HEK293 (cell line): ENCODE measurements at regions not wholly inside any gene's neighbourhood (a gene's known extent, or its start where the extent isn't known, plus 50 kb on each side); places are given as distances from the start of the nearest gene placed in this dataset.

Experiments used
- CTCF ChIA-PET: fragments of 350-600 bp; formaldehyde crosslinking; extraction: SDS; loops from one replicate; lab custom pipeline; 2021; ENCODE audit warnings: antibody characterized with exemption; lab: Yijun Ruan, JAX
- POLR2A ChIA-PET: fragments of 300-600 bp; formaldehyde crosslinking; extraction: SDS; loops from one replicate; lab custom pipeline; 2020; ENCODE audit warnings: antibody characterized with exemption, inconsistent platforms; lab: Yijun Ruan, JAX
- H3K27ac ChIP-seq: fragments of 200-500 bp; sonication (Bioruptor generic); 2 replicates; pipeline ENCODE4 v1.5.1; 2014; ENCODE audit warnings: low read depth, low read length, control low read depth, inconsistent platforms; ENCODE audit errors: extremely low read depth
- H3K36me3 ChIP-seq, 2 experiments: fragments of 200-500 bp in 1 of 2; sonication (Bioruptor generic) in 1 of 2; 1 replicate in 1 of 2; 2 replicates in 1 of 2; pipeline ENCODE4 v1.5.1; 2014 to 2017; ENCODE audit warnings: inconsistent platforms in 2 of 2, low read length in 2 of 2; ENCODE audit not compliant: control insufficient read depth in 2 of 2, insufficient read depth in 1 of 2
- H3K4me1 ChIP-seq: fragments of 200-500 bp; sonication (Bioruptor generic); 2 replicates; pipeline ENCODE4 v1.5.1; 2014; ENCODE audit warnings: mild to moderate bottlenecking, low read length, inconsistent platforms; ENCODE audit not compliant: control insufficient read depth, insufficient read depth
- H3K4me3 ChIP-seq: 2 replicates; pipeline ENCODE4 v1.5.1; 2011; ENCODE audit warnings: low read depth, mild to moderate bottlenecking, control low read depth, low read length, moderate library complexity
- H3K9me3 ChIP-seq: fragments of 200-500 bp; sonication (Bioruptor generic); 2 replicates; pipeline ENCODE4 v1.5.1; 2014; ENCODE audit warnings: low read depth, low read length, inconsistent platforms; ENCODE audit not compliant: control insufficient read depth, insufficient read depth
- BCL11B ChIP-seq: fragments of 450-650 bp; formaldehyde crosslinking; IDR thresholded peaks from 2 replicates; pipeline ENCODE4 v1.5.1; 2016; ENCODE audit warnings: low read depth, missing biosample characterization, missing genetic modification characterization
- FEZF1 ChIP-seq: fragments of 450-650 bp; formaldehyde crosslinking; IDR thresholded peaks from 2 replicates; pipeline ENCODE4 v1.5.1; 2016; ENCODE audit warnings: missing biosample characterization, missing genetic modification characterization
- PRDM1 ChIP-seq: fragments of 450-650 bp; formaldehyde crosslinking; IDR thresholded peaks from 2 replicates; pipeline ENCODE4; 2016; ENCODE audit warnings: missing biosample characterization, missing genetic modification characterization
- SP2 ChIP-seq: fragments of 450-650 bp; formaldehyde crosslinking; IDR thresholded peaks from 2 replicates; pipeline ENCODE4 v1.5.1; 2016; ENCODE audit warnings: missing biosample characterization, missing genetic modification characterization
- ZBTB20 ChIP-seq: fragments of 450-650 bp; formaldehyde crosslinking; IDR thresholded peaks from 2 replicates; pipeline ENCODE4 v1.5.1; 2016; ENCODE audit warnings: missing biosample characterization, missing genetic modification characterization
- ZNF132 ChIP-seq: fragments of 450-650 bp; formaldehyde crosslinking; IDR thresholded peaks from 2 replicates; pipeline ENCODE4 v1.5.1; 2017; ENCODE audit warnings: missing biosample characterization, missing genetic modification characterization, borderline replicate concordance
- ZNF140 ChIP-seq: fragments of 450-650 bp; formaldehyde crosslinking; IDR thresholded peaks from 2 replicates; pipeline ENCODE4 v1.5.1; 2016; ENCODE audit warnings: missing biosample characterization, missing genetic modification characterization
- ZNF169 ChIP-seq: fragments of 450-650 bp; formaldehyde crosslinking; IDR thresholded peaks from 2 replicates; pipeline ENCODE4 v1.5.1; 2016; ENCODE audit warnings: missing biosample characterization, missing genetic modification characterization
- ZNF266 ChIP-seq: fragments of 450-650 bp; formaldehyde crosslinking; IDR thresholded peaks from 2 replicates; pipeline ENCODE4 v1.5.1; 2016; ENCODE audit warnings: missing biosample characterization, missing genetic modification characterization, low read depth
- ZNF391 ChIP-seq: fragments of 450-650 bp; formaldehyde crosslinking; IDR thresholded peaks from 2 replicates; pipeline ENCODE4 v1.5.1; 2016; ENCODE audit warnings: low read depth, missing biosample characterization, missing genetic modification characterization, borderline replicate concordance
- ZNF555 ChIP-seq: fragments of 450-650 bp; formaldehyde crosslinking; conservative IDR thresholded peaks from 2 replicates; pipeline ENCODE4 v1.5.1; 2017; ENCODE audit warnings: missing biosample characterization, mild to moderate bottlenecking, missing genetic modification characterization, inconsistent platforms
- ZNF629 ChIP-seq: fragments of 450-650 bp; formaldehyde crosslinking; IDR thresholded peaks from 2 replicates; pipeline ENCODE4 v1.5.1; 2017; ENCODE audit warnings: missing biosample characterization, missing genetic modification characterization
- ZNF660 ChIP-seq: fragments of 450-650 bp; IDR thresholded peaks from 2 replicates; pipeline ENCODE4 v1.5.1; 2018; ENCODE audit warnings: missing biosample characterization, mild to moderate bottlenecking, missing genetic modification characterization
- ZNF707 ChIP-seq: fragments of 450-650 bp; formaldehyde crosslinking; IDR thresholded peaks from 2 replicates; pipeline ENCODE4 v1.5.1; 2016; ENCODE audit warnings: missing biosample characterization, missing genetic modification characterization
- TF ChIP-seq, protein P1 (sequence below): fragments of 450-650 bp; formaldehyde crosslinking; IDR thresholded peaks from 2 replicates; pipeline ENCODE4 v1.5.1; 2016; ENCODE audit warnings: missing biosample characterization, missing genetic modification characterization
- TF ChIP-seq, protein P2 (sequence below): fragments of 450-650 bp; formaldehyde crosslinking; IDR thresholded peaks from 2 replicates; pipeline ENCODE4 v1.5.1; 2016; ENCODE audit warnings: missing biosample characterization, missing genetic modification characterization
- TF ChIP-seq, protein P3 (sequence below): fragments of 450-650 bp; formaldehyde crosslinking; IDR thresholded peaks from 2 replicates; pipeline ENCODE4 v1.5.1; 2016; ENCODE audit warnings: missing biosample characterization, missing genetic modification characterization
- TF ChIP-seq, protein P4 (sequence below): fragments of 450-650 bp; formaldehyde crosslinking; IDR thresholded peaks from 2 replicates; pipeline ENCODE4 v1.5.1; 2017; ENCODE audit warnings: missing biosample characterization, missing genetic modification characterization
- TF ChIP-seq, protein P5 (sequence below): fragments of 450-650 bp; formaldehyde crosslinking; IDR thresholded peaks from 2 replicates; pipeline ENCODE4 v1.5.1; 2017; ENCODE audit warnings: missing biosample characterization, missing genetic modification characterization
- TF ChIP-seq, protein P6 (sequence below): fragments of 450-650 bp; IDR thresholded peaks from 2 replicates; pipeline ENCODE4 v1.5.1; 2018; ENCODE audit warnings: missing biosample characterization, mild to moderate bottlenecking, missing genetic modification characterization

DNA sequence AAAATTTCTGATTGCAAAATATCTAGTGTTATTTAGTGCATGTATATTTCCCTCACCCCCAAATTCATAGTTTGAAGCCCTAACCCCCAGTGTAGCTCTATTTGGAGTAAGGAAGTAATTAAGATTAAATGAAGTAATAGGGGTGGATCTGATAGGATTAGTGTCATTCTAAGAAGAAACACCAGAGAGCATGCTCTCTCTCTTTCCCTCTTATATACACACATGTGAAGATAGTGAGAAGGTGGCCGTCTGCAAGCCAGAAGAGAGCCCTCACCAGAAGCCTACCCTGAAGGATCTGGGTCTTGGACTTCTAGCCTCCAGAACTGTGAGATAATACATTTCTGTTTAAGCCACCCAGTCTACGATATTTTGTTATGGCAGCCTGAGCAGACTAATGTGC lies 120.3 kb downstream of the TMEM30B start:
- Histone ChIP-seq H3K4me1 (no peaks in the 10 kb centered on the region), H3K36me3 (no peaks in the 10 kb centered on the region), H3K9me3 (no peaks in the 10 kb centered on the region; the same call in 1 of the 2 replicates), H3K27ac (no peak overlapping the region), H3K4me3 (no peak overlapping the region)
- ChIA-PET CTCF (no interaction called here), POLR2A (no interaction called here)
- TF ChIP-seq ZNF660 (tag by site-specific recombination) (no peak), BCL11B (no peak)
- TF ChIP-seq, protein P1, sequence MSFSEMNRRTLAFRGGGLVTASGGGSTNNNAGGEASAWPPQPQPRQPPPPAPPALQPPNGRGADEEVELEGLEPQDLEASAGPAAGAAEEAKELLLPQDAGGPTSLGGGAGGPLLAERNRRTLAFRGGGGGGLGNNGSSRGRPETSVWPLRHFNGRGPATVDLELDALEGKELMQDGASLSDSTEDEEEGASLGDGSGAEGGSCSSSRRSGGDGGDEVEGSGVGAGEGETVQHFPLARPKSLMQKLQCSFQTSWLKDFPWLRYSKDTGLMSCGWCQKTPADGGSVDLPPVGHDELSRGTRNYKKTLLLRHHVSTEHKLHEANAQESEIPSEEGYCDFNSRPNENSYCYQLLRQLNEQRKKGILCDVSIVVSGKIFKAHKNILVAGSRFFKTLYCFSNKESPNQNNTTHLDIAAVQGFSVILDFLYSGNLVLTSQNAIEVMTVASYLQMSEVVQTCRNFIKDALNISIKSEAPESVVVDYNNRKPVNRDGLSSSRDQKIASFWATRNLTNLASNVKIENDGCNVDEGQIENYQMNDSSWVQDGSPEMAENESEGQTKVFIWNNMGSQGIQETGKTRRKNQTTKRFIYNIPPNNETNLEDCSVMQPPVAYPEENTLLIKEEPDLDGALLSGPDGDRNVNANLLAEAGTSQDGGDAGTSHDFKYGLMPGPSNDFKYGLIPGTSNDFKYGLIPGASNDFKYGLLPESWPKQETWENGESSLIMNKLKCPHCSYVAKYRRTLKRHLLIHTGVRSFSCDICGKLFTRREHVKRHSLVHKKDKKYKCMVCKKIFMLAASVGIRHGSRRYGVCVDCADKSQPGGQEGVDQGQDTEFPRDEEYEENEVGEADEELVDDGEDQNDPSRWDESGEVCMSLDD (tag by site-specific recombination), result no peak

DNA sequence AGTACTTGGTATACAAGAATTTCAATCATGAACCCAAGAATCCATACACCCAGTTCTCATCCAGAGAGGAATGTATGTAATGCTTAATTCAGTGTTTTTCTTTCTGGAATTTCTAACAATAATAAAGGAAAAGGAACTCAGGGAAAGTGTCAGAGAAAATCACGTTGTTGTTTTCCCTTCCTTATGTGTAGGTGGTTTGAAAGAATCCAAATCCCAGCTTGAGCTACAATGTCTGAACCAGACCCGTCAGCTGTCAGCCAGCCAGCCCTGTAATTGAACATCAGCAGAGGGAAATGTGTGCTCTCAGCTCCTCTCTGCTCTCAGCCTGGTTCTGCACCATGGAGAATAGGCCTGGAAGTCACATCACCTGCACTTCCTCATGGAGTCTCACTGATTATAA lies 126.5 kb downstream of the TMEM30B start:
- H3K27ac ChIP-seq, result no peak overlapping the region
- TF ChIP-seq, protein P2, sequence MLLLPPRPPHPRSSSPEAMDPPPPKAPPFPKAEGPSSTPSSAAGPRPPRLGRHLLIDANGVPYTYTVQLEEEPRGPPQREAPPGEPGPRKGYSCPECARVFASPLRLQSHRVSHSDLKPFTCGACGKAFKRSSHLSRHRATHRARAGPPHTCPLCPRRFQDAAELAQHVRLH (tag by site-specific recombination), result no peak
- TF ChIP-seq PRDM1 (tag by site-specific recombination) (no peak), FEZF1 (tag by site-specific recombination) (no peak), ZNF391 (tag by site-specific recombination) (no peak), ZBTB20 (tag by site-specific recombination) (no peak), ZNF555 (tag by site-specific recombination) (no peak), ZNF140 (no peak), ZNF132 (tag by site-specific recombination) (no peak), ZNF707 (tag by site-specific recombination) (no peak), ZNF266 (tag by site-specific recombination) (no peak), SP2 (tag by site-specific recombination) (no peak), ZNF629 (tag by site-specific recombination) (no peak), ZNF169 (tag by site-specific recombination) (no peak)
- TF ChIP-seq, protein P3, sequence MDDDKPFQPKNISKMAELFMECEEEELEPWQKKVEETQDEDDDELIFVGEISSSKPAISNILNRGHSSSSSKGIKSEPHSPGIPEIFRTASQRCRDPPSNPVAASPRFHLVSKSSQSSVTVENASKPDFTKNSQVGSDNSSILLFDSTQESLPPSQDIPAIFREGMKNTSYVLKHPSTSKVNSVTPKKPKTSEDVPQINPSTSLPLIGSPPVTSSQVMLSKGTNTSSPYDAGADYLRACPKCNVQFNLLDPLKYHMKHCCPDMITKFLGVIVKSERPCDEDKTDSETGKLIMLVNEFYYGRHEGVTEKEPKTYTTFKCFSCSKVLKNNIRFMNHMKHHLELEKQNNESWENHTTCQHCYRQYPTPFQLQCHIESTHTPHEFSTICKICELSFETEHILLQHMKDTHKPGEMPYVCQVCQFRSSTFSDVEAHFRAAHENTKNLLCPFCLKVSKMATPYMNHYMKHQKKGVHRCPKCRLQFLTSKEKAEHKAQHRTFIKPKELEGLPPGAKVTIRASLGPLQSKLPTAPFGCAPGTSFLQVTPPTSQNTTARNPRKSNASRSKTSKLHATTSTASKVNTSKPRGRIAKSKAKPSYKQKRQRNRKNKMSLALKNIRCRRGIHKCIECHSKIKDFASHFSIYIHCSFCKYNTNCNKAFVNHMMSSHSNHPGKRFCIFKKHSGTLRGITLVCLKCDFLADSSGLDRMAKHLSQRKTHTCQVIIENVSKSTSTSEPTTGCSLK (tag by site-specific recombination), result no peak
- TF ChIP-seq, protein P4, sequence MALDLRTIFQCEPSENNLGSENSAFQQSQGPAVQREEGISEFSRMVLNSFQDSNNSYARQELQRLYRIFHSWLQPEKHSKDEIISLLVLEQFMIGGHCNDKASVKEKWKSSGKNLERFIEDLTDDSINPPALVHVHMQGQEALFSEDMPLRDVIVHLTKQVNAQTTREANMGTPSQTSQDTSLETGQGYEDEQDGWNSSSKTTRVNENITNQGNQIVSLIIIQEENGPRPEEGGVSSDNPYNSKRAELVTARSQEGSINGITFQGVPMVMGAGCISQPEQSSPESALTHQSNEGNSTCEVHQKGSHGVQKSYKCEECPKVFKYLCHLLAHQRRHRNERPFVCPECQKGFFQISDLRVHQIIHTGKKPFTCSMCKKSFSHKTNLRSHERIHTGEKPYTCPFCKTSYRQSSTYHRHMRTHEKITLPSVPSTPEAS, result no peak
- TF ChIP-seq, protein P5, sequence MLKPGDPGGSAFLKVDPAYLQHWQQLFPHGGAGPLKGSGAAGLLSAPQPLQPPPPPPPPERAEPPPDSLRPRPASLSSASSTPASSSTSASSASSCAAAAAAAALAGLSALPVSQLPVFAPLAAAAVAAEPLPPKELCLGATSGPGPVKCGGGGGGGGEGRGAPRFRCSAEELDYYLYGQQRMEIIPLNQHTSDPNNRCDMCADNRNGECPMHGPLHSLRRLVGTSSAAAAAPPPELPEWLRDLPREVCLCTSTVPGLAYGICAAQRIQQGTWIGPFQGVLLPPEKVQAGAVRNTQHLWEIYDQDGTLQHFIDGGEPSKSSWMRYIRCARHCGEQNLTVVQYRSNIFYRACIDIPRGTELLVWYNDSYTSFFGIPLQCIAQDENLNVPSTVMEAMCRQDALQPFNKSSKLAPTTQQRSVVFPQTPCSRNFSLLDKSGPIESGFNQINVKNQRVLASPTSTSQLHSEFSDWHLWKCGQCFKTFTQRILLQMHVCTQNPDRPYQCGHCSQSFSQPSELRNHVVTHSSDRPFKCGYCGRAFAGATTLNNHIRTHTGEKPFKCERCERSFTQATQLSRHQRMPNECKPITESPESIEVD, result no peak
- TF ChIP-seq, protein P6, sequence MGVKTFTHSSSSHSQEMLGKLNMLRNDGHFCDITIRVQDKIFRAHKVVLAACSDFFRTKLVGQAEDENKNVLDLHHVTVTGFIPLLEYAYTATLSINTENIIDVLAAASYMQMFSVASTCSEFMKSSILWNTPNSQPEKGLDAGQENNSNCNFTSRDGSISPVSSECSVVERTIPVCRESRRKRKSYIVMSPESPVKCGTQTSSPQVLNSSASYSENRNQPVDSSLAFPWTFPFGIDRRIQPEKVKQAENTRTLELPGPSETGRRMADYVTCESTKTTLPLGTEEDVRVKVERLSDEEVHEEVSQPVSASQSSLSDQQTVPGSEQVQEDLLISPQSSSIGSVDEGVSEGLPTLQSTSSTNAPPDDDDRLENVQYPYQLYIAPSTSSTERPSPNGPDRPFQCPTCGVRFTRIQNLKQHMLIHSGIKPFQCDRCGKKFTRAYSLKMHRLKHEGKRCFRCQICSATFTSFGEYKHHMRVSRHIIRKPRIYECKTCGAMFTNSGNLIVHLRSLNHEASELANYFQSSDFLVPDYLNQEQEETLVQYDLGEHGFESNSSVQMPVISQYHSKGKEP (tag by site-specific recombination), result no peak
- POLR2A ChIA-PET, result no interaction called here
- no peaks in the 10 kb centered on the region for H3K36me3 ChIP-seq
- no peaks in the 10 kb centered on the region for H3K4me1 ChIP-seq
- CTCF ChIA-PET, result interaction anchor here (1.1 kb wide), 1 partner anchor 99 kb away, joined by 3 read pairs; no protein-coding TSS in a partner anchor
- H3K9me3 ChIP-seq, result no peaks in the 10 kb centered on the region
- H3K4me3 ChIP-seq, result no peak overlapping the region
